ENCODE measurements at regions not wholly inside any gene's neighbourhood (a gene's known extent, or its start where the extent isn't known, plus 50 kb on each side); places are given as distances from the start of the nearest gene placed in this dataset.

- Histone ChIP-seq H3K4me1 (no peaks in the 10 kb centered on the region), H3K36me3 (no peaks in the 10 kb centered on the region), H3K27me3 (no peaks in the 10 kb centered on the region), H3K4me3 (no peak overlapping the region), H3K9me3 (no peaks in the 10 kb centered on the region), H3K27ac (no peak overlapping the region)
- intact Hi-C loops (cut with DNase I) = no loop called here
- WGBS, 2 donors = 97 to 98% methylated on average over 2 of the region's 2 CpGs
- no peak for DNase-seq
- TF ChIP-seq POLR2A (IDR thresholded peaks at IDR 0.05) (no peak), EP300 (IDR thresholded peaks at IDR 0.05) (no peak), CTCF (IDR thresholded peaks at IDR 0.05) (no peak), POLR2AphosphoS5 (IDR thresholded peaks at IDR 0.05) (no peak)
These were observed 212.7 kb upstream of the JUN start for GRCh38 chr1:58996341-58997059.

GRCh38 chr1:58997060-58997411 lies 213.2 kb upstream of the JUN start:
- TF ChIP-seq CTCF (IDR thresholded peaks at IDR 0.05) (no peak), EP300 (IDR thresholded peaks at IDR 0.05) (no peak), POLR2A (IDR thresholded peaks at IDR 0.05) (no peak), POLR2AphosphoS5 (IDR thresholded peaks at IDR 0.05) (no peak)
- intact Hi-C loops (cut with DNase I) = no loop called here
- 90 to 94% methylated on average over 1 of the region's 1 CpG for WGBS, 2 donors

GRCh38 chr1:58997637-58998036 lies 213.8 kb upstream of the JUN start:
- TF ChIP-seq CTCF (IDR thresholded peaks at IDR 0.05) = no peak
- TF ChIP-seq EP300 (IDR thresholded peaks at IDR 0.05) = no peak
- TF ChIP-seq POLR2AphosphoS5 (IDR thresholded peaks at IDR 0.05) = no peak
- TF ChIP-seq POLR2A (IDR thresholded peaks at IDR 0.05) = no peak
- no peaks in the 10 kb centered on the region for H3K27me3 ChIP-seq
- no peak for DNase-seq
- no peaks in the 10 kb centered on the region for H3K36me3 ChIP-seq
- intact Hi-C loops (cut with DNase I) = no loop called here
- H3K4me3 ChIP-seq = no peak overlapping the region
- H3K4me1 ChIP-seq = no peaks in the 10 kb centered on the region
- no peak overlapping the region for H3K27ac ChIP-seq
- H3K9me3 ChIP-seq = no peaks in the 10 kb centered on the region
- WGBS, 2 donors = 97 to 98% methylated on average over 1 of the region's 1 CpG

More at GRCh38 chr1:58997060-58997411, 213.2 kb upstream of the JUN start:
- Histone ChIP-seq H3K4me1 (no peaks in the 10 kb centered on the region), H3K27ac (no peak overlapping the region), H3K9me3 (no peaks in the 10 kb centered on the region), H3K36me3 (no peaks in the 10 kb centered on the region), H3K27me3 (no peaks in the 10 kb centered on the region), H3K4me3 (no peak overlapping the region)
- no peak for DNase-seq

GRCh38 chr1:58999676-59000075 lies 215.8 kb upstream of the JUN start:
- 75 to 93% methylated on average over 8 of the region's 8 CpGs for WGBS, 2 donors
- Histone ChIP-seq H3K9me3 (no peaks in the 10 kb centered on the region), H3K4me3 (no peak overlapping the region), H3K4me1 (no peaks in the 10 kb centered on the region), H3K27me3 (no peaks in the 10 kb centered on the region), H3K27ac (no peak overlapping the region), H3K36me3 (no peaks in the 10 kb centered on the region)
- intact Hi-C loops (cut with DNase I) = no loop called here
- TF ChIP-seq POLR2A (IDR thresholded peaks at IDR 0.05) = no peak
- TF ChIP-seq POLR2AphosphoS5 (IDR thresholded peaks at IDR 0.05) = no peak
- DNase-seq = no peak

- Histone ChIP-seq H3K4me1 (peaks cover 0 to 14% (median 12%) of the 10 kb centered on the region in 4 donors), H3K27me3 (no peaks in the 10 kb centered on the region), H3K36me3 (no peaks in the 10 kb centered on the region), H3K9me3 (no peaks in the 10 kb centered on the region), H3K4me3 (no peak overlapping the region), H3K27ac (no peak overlapping the region)
- TF ChIP-seq EP300 (IDR thresholded peaks at IDR 0.05) = no peak
- TF ChIP-seq POLR2A (IDR thresholded peaks at IDR 0.05) = no peak
- no peak for TF ChIP-seq CTCF (IDR thresholded peaks at IDR 0.05)
- TF ChIP-seq POLR2AphosphoS5 (IDR thresholded peaks at IDR 0.05) = no peak
- intact Hi-C loops (cut with DNase I) = no loop called here
- DNase-seq = no peak
- WGBS, 2 donors = 90 to 94% methylated on average over 2 of the region's 2 CpGs
These were observed 220.9 kb upstream of the JUN start for GRCh38 chr1:59004755-59005154.

Measured in sigmoid colon (tissue), 6 donors.